OCI-LY1 (cell line): ENCODE measurements at regions not wholly inside any gene's neighbourhood (a gene's known extent, or its start where the extent isn't known, plus 50 kb on each side); places are given as distances from the start of the nearest gene placed in this dataset.

Experiments
- EZH2 ChIP-seq: fragments of 200-600 bp; sonication (generic), shearing (Covaris generic); IDR thresholded peaks from 2 replicates; pipeline ENCODE4 v1.8.0; 2017; ENCODE audit warnings: borderline replicate concordance, mixed run types, mild to moderate bottlenecking, antibody characterized with exemption, low read length, moderate library complexity, mixed read lengths
- TF ChIP-seq, protein P1 (sequence below): fragments of 200-600 bp; sonication (generic), shearing (Covaris generic); IDR thresholded peaks from 2 replicates; pipeline ENCODE4 v1.5.1; 2017; ENCODE audit warnings: mild to moderate bottlenecking, antibody characterized with exemption, low read length, moderate library complexity, mixed read lengths

- TF ChIP-seq, protein P1, sequence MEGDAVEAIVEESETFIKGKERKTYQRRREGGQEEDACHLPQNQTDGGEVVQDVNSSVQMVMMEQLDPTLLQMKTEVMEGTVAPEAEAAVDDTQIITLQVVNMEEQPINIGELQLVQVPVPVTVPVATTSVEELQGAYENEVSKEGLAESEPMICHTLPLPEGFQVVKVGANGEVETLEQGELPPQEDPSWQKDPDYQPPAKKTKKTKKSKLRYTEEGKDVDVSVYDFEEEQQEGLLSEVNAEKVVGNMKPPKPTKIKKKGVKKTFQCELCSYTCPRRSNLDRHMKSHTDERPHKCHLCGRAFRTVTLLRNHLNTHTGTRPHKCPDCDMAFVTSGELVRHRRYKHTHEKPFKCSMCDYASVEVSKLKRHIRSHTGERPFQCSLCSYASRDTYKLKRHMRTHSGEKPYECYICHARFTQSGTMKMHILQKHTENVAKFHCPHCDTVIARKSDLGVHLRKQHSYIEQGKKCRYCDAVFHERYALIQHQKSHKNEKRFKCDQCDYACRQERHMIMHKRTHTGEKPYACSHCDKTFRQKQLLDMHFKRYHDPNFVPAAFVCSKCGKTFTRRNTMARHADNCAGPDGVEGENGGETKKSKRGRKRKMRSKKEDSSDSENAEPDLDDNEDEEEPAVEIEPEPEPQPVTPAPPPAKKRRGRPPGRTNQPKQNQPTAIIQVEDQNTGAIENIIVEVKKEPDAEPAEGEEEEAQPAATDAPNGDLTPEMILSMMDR = no peak
- no peak for TF ChIP-seq EZH2
Observed at GRCh38 chr9:129542741-129543140, 78.2 kb downstream of the C9orf50 start.
